IMR-90 (cell line): ENCODE measurements at regions not wholly inside any gene's neighbourhood (a gene's known extent, or its start where the extent isn't known, plus 50 kb on each side); places are given as distances from the start of the nearest gene placed in this dataset.

Experiments used
- ATAC-seq: fragments of 200-7000 bp; cut with Tn5 transposase; 2 replicates; pipeline ENCODE4 v1.9.1; 2020; ENCODE audit warnings: low read depth, mild to moderate bottlenecking, moderate library complexity
- BruUV-seq: library from RNA; stranded (reverse); fragments of 400-500 nt; replicated peaks from 2 replicates; lab custom pipeline; 2021; lab: Mats Ljungman, UMichigan
- CTCF ChIA-PET: fragments of 300-600 bp; formaldehyde crosslinking; extraction: SDS; loops from one replicate; lab custom pipeline; 2021; ENCODE audit warnings: antibody characterized with exemption; lab: Yijun Ruan, JAX
- POLR2A ChIA-PET: fragments of 300-600 bp; sonication (Branson Sonifier 250); formaldehyde crosslinking; loops from one replicate; lab custom pipeline; 2022; ENCODE audit warnings: antibody characterized with exemption; ENCODE audit not compliant: unreplicated experiment; lab: Charles Lee
- DNase-seq: peaks from one replicate; pipeline ENCODE4 v3.0.0; 2013
- H2AFZ ChIP-seq: replicated peaks from 2 replicates; pipeline ENCODE3; 2013; ENCODE audit warnings: low read length, mild to moderate bottlenecking; ENCODE audit not compliant: poor library complexity
- H2AK5ac ChIP-seq: 2 replicates; pipeline ENCODE4 v1.6.1; 2013; ENCODE audit warnings: low read depth, low read length, inconsistent platforms
- H2AK9ac ChIP-seq: replicated peaks from 2 replicates; pipeline ENCODE3; 2013; ENCODE audit warnings: mild to moderate bottlenecking, low read depth, low read length, moderate library complexity; ENCODE audit not compliant: poor library complexity
- H2BK120ac ChIP-seq: 2 replicates; pipeline ENCODE4 v1.6.1; 2013; ENCODE audit warnings: low read depth, low read length, inconsistent platforms
- H2BK15ac ChIP-seq: 3 replicates; pipeline ENCODE4 v1.6.1; 2013; ENCODE audit warnings: low read depth, low read length, inconsistent platforms
- H2BK20ac ChIP-seq: 2 replicates; pipeline ENCODE4 v1.6.1; 2013; ENCODE audit warnings: low read depth, mild to moderate bottlenecking, inconsistent platforms, low read length, moderate library complexity
- H2BK5ac ChIP-seq: 2 replicates; pipeline ENCODE4 v1.6.1; 2013; ENCODE audit warnings: mild to moderate bottlenecking, low read depth, low read length, inconsistent platforms; ENCODE audit not compliant: poor library complexity, severe bottlenecking
- H3K14ac ChIP-seq: replicated peaks from 2 replicates; pipeline ENCODE4 v1.6.1; 2013; ENCODE audit warnings: low read depth, low read length, inconsistent platforms
- H3K18ac ChIP-seq: 2 replicates; pipeline ENCODE4 v1.6.1; 2013; ENCODE audit warnings: low read depth, low read length, control low read depth
- H3K23ac ChIP-seq: 2 replicates; pipeline ENCODE4 v1.6.1; 2013; ENCODE audit warnings: low read depth, low read length, inconsistent platforms
- H3K27ac ChIP-seq: 2 replicates; pipeline ENCODE4 v1.5.1; 2013; ENCODE audit warnings: mild to moderate bottlenecking, control low read depth, low read length; ENCODE audit not compliant: insufficient read depth
- H3K27me3 ChIP-seq: 2 replicates; pipeline ENCODE4 v1.6.1; 2013; ENCODE audit warnings: low read length; ENCODE audit not compliant: control insufficient read depth, insufficient read depth
- H3K36me3 ChIP-seq: 2 replicates; pipeline ENCODE4 v1.6.1; 2013; ENCODE audit warnings: low read length, mixed read lengths; ENCODE audit not compliant: control insufficient read depth, insufficient read depth
- H3K4ac ChIP-seq: 2 replicates; pipeline ENCODE4 v1.6.1; 2013; ENCODE audit warnings: low read depth, low read length, inconsistent platforms
- H3K4me1 ChIP-seq: 2 replicates; pipeline ENCODE4 v1.6.1; 2013; ENCODE audit warnings: low read length, mixed read lengths; ENCODE audit not compliant: control insufficient read depth, insufficient read depth
- H3K4me2 ChIP-seq: 2 replicates; pipeline ENCODE4 v1.6.1; 2013; ENCODE audit warnings: low read depth, mild to moderate bottlenecking, control low read depth, low read length, moderate library complexity
- H3K4me3 ChIP-seq: 2 replicates; pipeline ENCODE4 v1.5.1; 2013; ENCODE audit warnings: low read depth, mild to moderate bottlenecking, control low read depth, low read length, moderate library complexity; ENCODE audit not compliant: insufficient read depth
- H3K56ac ChIP-seq: 2 replicates; pipeline ENCODE4 v1.6.1; 2013; ENCODE audit warnings: low read length, inconsistent platforms; ENCODE audit not compliant: insufficient read depth; ENCODE audit errors: extremely low read depth
- H3K79me1 ChIP-seq, 2 experiments: 2 replicates each; pipeline ENCODE4 v1.6.1; 2013; ENCODE audit warnings: low read length in 2 of 2, inconsistent platforms in 1 of 2, low read depth in 1 of 2
- H3K9ac ChIP-seq: 2 replicates; pipeline ENCODE4 v1.6.1; 2013; ENCODE audit warnings: low read depth, low read length, control low read depth
- H3K9me1 ChIP-seq: 2 replicates; pipeline ENCODE4 v1.6.1; 2013; ENCODE audit warnings: low read length, inconsistent platforms; ENCODE audit not compliant: insufficient read depth
- H3K9me3 ChIP-seq: 2 replicates; pipeline ENCODE4 v1.6.1; 2013; ENCODE audit warnings: low read length; ENCODE audit not compliant: control insufficient read depth, insufficient read depth
- H4K20me1 ChIP-seq: 2 replicates; pipeline ENCODE4 v1.6.1; 2013; ENCODE audit warnings: low read length, inconsistent platforms; ENCODE audit not compliant: insufficient read depth
- H4K5ac ChIP-seq: 2 replicates; pipeline ENCODE4 v1.6.1; 2013; ENCODE audit warnings: mild to moderate bottlenecking, low read depth, low read length, control low read depth
- H4K8ac ChIP-seq, 2 experiments: 2 replicates each; pipeline ENCODE4 v1.6.1; 2013; ENCODE audit warnings: low read depth in 2 of 2, low read length in 2 of 2, control low read depth in 1 of 2, inconsistent platforms in 1 of 2
- H4K91ac ChIP-seq: 2 replicates; pipeline ENCODE4 v1.6.1; 2013; ENCODE audit warnings: low read depth, low read length, inconsistent platforms; ENCODE audit not compliant: insufficient read depth
- CEBPB ChIP-seq: IDR thresholded peaks from 2 replicates; pipeline ENCODE4 v1.6.1; 2012; ENCODE audit warnings: low read depth, low read length, improper control_type of control experiment
- ELK1 ChIP-seq: fragments of 150-350 bp; IDR thresholded peaks from 2 replicates; pipeline ENCODE4 v1.6.1; 2016; ENCODE audit warnings: low read depth, mild to moderate bottlenecking, low read length, moderate library complexity, borderline replicate concordance
- MAFK ChIP-seq: IDR thresholded peaks from 2 replicates; pipeline ENCODE4 v1.6.1; 2012; ENCODE audit warnings: low read depth, low read length, improper control_type of control experiment
- POLR2A ChIP-seq: IDR thresholded peaks from 2 replicates; pipeline ENCODE4 v1.6.1; 2012; ENCODE audit warnings: mild to moderate bottlenecking, low read depth, low read length
- RAD21 ChIP-seq: IDR thresholded peaks from 2 replicates; pipeline ENCODE4 v1.6.1; 2012; ENCODE audit warnings: low read length, improper control_type of control experiment
- RCOR1 ChIP-seq: IDR thresholded peaks from 2 replicates; pipeline ENCODE4 v1.6.1; 2012; ENCODE audit warnings: mild to moderate bottlenecking, low read length, improper control_type of control experiment; ENCODE audit not compliant: insufficient replicate concordance
- WGBS, 2 experiments: methylation state at CpG; one replicate each; pipeline versions ENCODE4 v1.1.5 to v1.1.7; 2013; ENCODE audit warnings: missing lambda C conversion rate in 2 of 2; ENCODE audit not compliant: insufficient read length in 1 of 2; ENCODE audit errors: extremely low coverage in 2 of 2; 5-methylcytosine and 5-hydroxymethylcytosine counted together
- dilution Hi-C: fragments of 300-500 bp; cut with HindIII; formaldehyde crosslinking; loops from one replicate; pipeline ENCODE4 v1.14.3; 2018; ENCODE audit warnings: low sequenced_read_pairs; ENCODE audit not compliant: unreplicated experiment
- in situ Hi-C: fragments of 300-500 bp; cut with MboI; formaldehyde crosslinking; loops from 3 replicates; pipeline ENCODE4 v1.14.3; 2019; ENCODE audit warnings: low sequenced_read_pairs, inconsistent platforms, mixed read lengths
- intact Hi-C: fragments of 100-400 bp; cut with micrococcal nuclease; formaldehyde crosslinking; loops from 2 replicates; pipeline ENCODE4 v1.10.0; 2022

GRCh38 chr2:150759531-150759930 is 272.1 kb upstream of the RND3 start:
- no peaks in the 10 kb centered on the region for H3K79me1 ChIP-seq
- H3K18ac ChIP-seq, result no peak overlapping the region
- H4K5ac ChIP-seq, result no peak overlapping the region
- H3K4me3 ChIP-seq, result no peak overlapping the region
- BruUV-seq, result no TSS peak
- H2AK5ac ChIP-seq, result no peak overlapping the region
- in situ Hi-C loops, result no loop called here
- H3K56ac ChIP-seq, result no peak overlapping the region
- no CpG with 5 or more reads among the region's 1 CpG for WGBS, 2 experiments
- no peak overlapping the region for H2BK5ac ChIP-seq
- no peak overlapping the region for H2BK120ac ChIP-seq
- no peaks in the 10 kb centered on the region for H3K9me3 ChIP-seq
- H3K27me3 ChIP-seq, result no peaks in the 10 kb centered on the region
- H3K4me1 ChIP-seq, result no peaks in the 10 kb centered on the region
- no peaks in the 10 kb centered on the region; the same call in 1 of the 2 replicates for H3K9me1 ChIP-seq
- H3K23ac ChIP-seq, result no peak overlapping the region
- TF ChIP-seq ELK1 (no peak), RAD21 (no peak), POLR2A (no peak), CEBPB (no peak), MAFK (no peak), RCOR1 (no peak)
- no peak overlapping the region for H4K91ac ChIP-seq
- ATAC-seq, result no peak
- H3K4me2 ChIP-seq, result no peak overlapping the region
- no peak overlapping the region for H3K14ac ChIP-seq
- no peak overlapping the region for H3K4ac ChIP-seq
- no peaks in the 10 kb centered on the region for H3K36me3 ChIP-seq
- no peak overlapping the region for H4K8ac ChIP-seq
- no peak for DNase-seq
- intact Hi-C loops, result no loop called here
- CTCF ChIA-PET, result no interaction called here
- H4K20me1 ChIP-seq, result no peaks in the 10 kb centered on the region
- no peak overlapping the region for H3K9ac ChIP-seq
- H3K27ac ChIP-seq, result no peak overlapping the region
- H2BK15ac ChIP-seq, result no peak overlapping the region
- POLR2A ChIA-PET, result no interaction called here
- no peak overlapping the region for H2BK20ac ChIP-seq
- no peak overlapping the region for H2AK9ac ChIP-seq
- H2AFZ ChIP-seq, result no peak overlapping the region
- dilution Hi-C loops, result no loop called here
